Smooth muscle cell (in vitro differentiated cells): ENCODE measurements at regions not wholly inside any gene's neighbourhood (a gene's known extent, or its start where the extent isn't known, plus 50 kb on each side); places are given as distances from the start of the nearest gene placed in this dataset.

Source experiments
- DNase-seq: peaks from one replicate; lab custom pipeline; 2025; ENCODE audit not compliant: unreplicated experiment; lab: John Stamatoyannopoulos, UW
- H2AFZ ChIP-seq: fragments of 200-600 bp; sonication (generic); 2 replicates; pipeline ENCODE4 v1.6.0; 2016; ENCODE audit warnings: antibody characterized with exemption, low read depth, mild to moderate bottlenecking
- H3F3A ChIP-seq: fragments of 200-600 bp; sonication (generic); 2 replicates; pipeline ENCODE4 v1.6.0; 2017; ENCODE audit warnings: antibody characterized with exemption, low read depth
- H3K27ac ChIP-seq: fragments of 200-600 bp; sonication (generic); 2 replicates; pipeline ENCODE4 v1.5.1; 2016; ENCODE audit warnings: low read depth, mild to moderate bottlenecking
- H3K27me3 ChIP-seq: fragments of 200-600 bp; sonication (generic); 2 replicates; pipeline ENCODE4 v1.6.1; 2016; ENCODE audit warnings: low read depth, mild to moderate bottlenecking
- H3K36me3 ChIP-seq: fragments of 200-600 bp; sonication (generic); 2 replicates; pipeline ENCODE4 v1.5.1; 2016; ENCODE audit warnings: low read depth
- H3K4me1 ChIP-seq: fragments of 200-600 bp; sonication (generic); 2 replicates; pipeline ENCODE4 v1.5.1; 2016; ENCODE audit warnings: low read depth
- H3K4me2 ChIP-seq: fragments of 200-600 bp; sonication (generic); 2 replicates; pipeline ENCODE4 v1.6.0; 2016; ENCODE audit warnings: mild to moderate bottlenecking
- H3K4me3 ChIP-seq: fragments of 200-600 bp; sonication (generic); 2 replicates; pipeline ENCODE4 v1.5.1; 2016; ENCODE audit warnings: mild to moderate bottlenecking
- H3K79me2 ChIP-seq: fragments of 200-600 bp; sonication (generic); 2 replicates; pipeline ENCODE4 v1.6.0; 2016; ENCODE audit warnings: low read depth, mild to moderate bottlenecking
- H3K9ac ChIP-seq: fragments of 200-600 bp; sonication (generic); 2 replicates; pipeline ENCODE4 v1.6.0; 2016; ENCODE audit warnings: low read depth
- H3K9me3 ChIP-seq: fragments of 200-600 bp; sonication (generic); replicated peaks from 2 replicates; pipeline ENCODE4 v1.5.1; 2016; ENCODE audit warnings: low read depth
- H4K20me1 ChIP-seq: fragments of 200-600 bp; sonication (generic); 2 replicates; pipeline ENCODE4 v1.6.0; 2016; ENCODE audit warnings: low read depth
- WGBS: methylation state at CpG from one replicate; pipeline ENCODE4 v1.1.7; 2016; ENCODE audit warnings: low lambda C conversion rate; 5-methylcytosine and 5-hydroxymethylcytosine counted together
- TF ChIP-seq, protein P1 (sequence below): fragments of 200-600 bp; sonication (generic); IDR thresholded peaks from 2 replicates; pipeline ENCODE4 v1.5.1; 2017; ENCODE audit warnings: borderline replicate concordance, mild to moderate bottlenecking, antibody characterized with exemption; ENCODE audit not compliant: insufficient read depth, poor library complexity, severe bottlenecking

DNA sequence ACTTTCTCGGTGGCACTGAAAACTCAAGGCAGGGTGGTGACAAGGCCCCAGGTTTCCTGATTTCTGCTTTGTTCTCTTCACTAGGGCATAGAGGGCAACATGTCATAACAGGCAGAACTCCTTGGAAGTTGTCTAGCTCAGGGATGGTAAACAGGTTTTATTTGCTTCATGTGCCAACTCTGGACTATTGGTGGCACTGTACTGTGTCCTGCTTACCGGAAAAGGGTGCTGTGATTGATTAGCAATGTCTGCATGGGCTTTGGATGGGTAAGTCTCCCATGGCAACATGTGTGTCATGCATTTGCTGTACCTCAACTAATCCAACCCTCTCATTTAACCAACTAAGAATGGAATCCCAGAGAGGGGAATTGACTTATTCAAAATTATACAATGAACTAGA lies 70.7 kb upstream of the USP24 start:
- H3K4me2 ChIP-seq: no peak overlapping the region
- H3K9ac ChIP-seq: no peak overlapping the region
- no peaks in the 10 kb centered on the region for H3K27me3 ChIP-seq
- no peak overlapping the region for H3K27ac ChIP-seq
- no peak for DNase-seq
- no peak overlapping the region for H3K4me3 ChIP-seq
- 93% methylated on average over 2 of the region's 2 CpGs for WGBS
- no peaks in the 10 kb centered on the region for H3K9me3 ChIP-seq
- H3K36me3 ChIP-seq: no peaks in the 10 kb centered on the region
- H3K79me2 ChIP-seq: no peaks in the 10 kb centered on the region
- TF ChIP-seq, protein P1, sequence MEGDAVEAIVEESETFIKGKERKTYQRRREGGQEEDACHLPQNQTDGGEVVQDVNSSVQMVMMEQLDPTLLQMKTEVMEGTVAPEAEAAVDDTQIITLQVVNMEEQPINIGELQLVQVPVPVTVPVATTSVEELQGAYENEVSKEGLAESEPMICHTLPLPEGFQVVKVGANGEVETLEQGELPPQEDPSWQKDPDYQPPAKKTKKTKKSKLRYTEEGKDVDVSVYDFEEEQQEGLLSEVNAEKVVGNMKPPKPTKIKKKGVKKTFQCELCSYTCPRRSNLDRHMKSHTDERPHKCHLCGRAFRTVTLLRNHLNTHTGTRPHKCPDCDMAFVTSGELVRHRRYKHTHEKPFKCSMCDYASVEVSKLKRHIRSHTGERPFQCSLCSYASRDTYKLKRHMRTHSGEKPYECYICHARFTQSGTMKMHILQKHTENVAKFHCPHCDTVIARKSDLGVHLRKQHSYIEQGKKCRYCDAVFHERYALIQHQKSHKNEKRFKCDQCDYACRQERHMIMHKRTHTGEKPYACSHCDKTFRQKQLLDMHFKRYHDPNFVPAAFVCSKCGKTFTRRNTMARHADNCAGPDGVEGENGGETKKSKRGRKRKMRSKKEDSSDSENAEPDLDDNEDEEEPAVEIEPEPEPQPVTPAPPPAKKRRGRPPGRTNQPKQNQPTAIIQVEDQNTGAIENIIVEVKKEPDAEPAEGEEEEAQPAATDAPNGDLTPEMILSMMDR: no peak
- H3F3A ChIP-seq: no peaks in the 10 kb centered on the region
- H2AFZ ChIP-seq: no peak overlapping the region
- H4K20me1 ChIP-seq: no peaks in the 10 kb centered on the region
- no peaks in the 10 kb centered on the region for H3K4me1 ChIP-seq

- Histone ChIP-seq H3F3A (no peaks in the 10 kb centered on the region), H3K4me3 (no peak overlapping the region), H2AFZ (no peak overlapping the region), H3K4me1 (no peaks in the 10 kb centered on the region), H3K36me3 (no peaks in the 10 kb centered on the region), H4K20me1 (no peaks in the 10 kb centered on the region), H3K4me2 (peak overlapping the region; percentile 29), H3K9ac (no peak overlapping the region), H3K27me3 (no peaks in the 10 kb centered on the region), H3K9me3 (no peaks in the 10 kb centered on the region), H3K79me2 (no peaks in the 10 kb centered on the region), H3K27ac (no peak overlapping the region)
- DNase-seq: no peak
- 47% methylated on average over 4 of the region's 4 CpGs for WGBS
- TF ChIP-seq, protein P1: peak; percentile 61
These were observed 69.7 kb upstream of the USP24 start for GRCh38 chr1:55284856-55285255.

DNA sequence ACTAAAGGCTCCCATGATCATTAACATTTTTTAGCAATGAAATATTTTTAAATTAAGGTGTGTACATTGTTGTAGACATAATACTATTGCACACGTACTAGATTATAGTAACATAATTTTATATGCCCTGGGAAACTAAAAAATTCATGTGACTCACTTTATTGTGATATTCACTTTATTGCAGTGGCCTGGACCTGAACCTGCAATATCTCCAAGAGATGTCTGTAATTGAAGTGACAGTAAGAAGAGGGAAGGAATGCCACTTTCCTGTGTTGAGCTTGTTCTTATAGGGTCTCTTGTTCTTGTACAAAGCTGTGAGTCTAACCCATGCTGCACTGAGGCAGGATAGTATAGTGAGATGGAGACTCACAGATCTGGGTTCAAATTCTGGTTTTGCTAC lies 66.9 kb upstream of the USP24 start:
- TF ChIP-seq, protein P1: no peak
- WGBS: 89% methylated on average over 1 of the region's 1 CpG
- no peak overlapping the region for H2AFZ ChIP-seq
- H3K4me1 ChIP-seq: no peaks in the 10 kb centered on the region
- no peak overlapping the region for H3K27ac ChIP-seq
- no peaks in the 10 kb centered on the region for H3K9me3 ChIP-seq
- H3K79me2 ChIP-seq: no peaks in the 10 kb centered on the region
- no peak overlapping the region for H3K4me3 ChIP-seq
- H3K4me2 ChIP-seq: no peak overlapping the region
- no peak for DNase-seq
- no peak overlapping the region for H3K9ac ChIP-seq
- no peaks in the 10 kb centered on the region for H4K20me1 ChIP-seq
- no peaks in the 10 kb centered on the region for H3F3A ChIP-seq
- H3K27me3 ChIP-seq: no peaks in the 10 kb centered on the region
- H3K36me3 ChIP-seq: no peaks in the 10 kb centered on the region

DNA sequence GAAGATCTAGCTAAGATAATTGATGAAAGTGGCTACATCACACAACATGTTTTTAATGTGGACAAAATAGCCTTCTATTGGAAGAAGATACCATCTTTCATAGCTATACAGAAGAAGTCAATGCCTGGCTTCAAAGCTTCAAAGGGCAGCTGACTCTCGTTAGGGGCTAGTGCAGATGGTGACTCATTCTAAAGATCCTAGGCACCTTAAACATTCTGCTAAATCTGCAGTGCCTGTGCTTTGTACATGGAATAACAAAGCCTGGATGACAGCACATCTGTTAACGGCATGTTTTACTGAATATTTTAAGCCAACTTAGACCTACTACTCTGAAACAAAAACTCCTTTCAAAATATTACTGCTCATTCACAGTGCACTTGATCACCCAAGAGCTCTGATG lies 65.6 kb upstream of the USP24 start:
- DNase-seq: no peak

More for the DNA sequence above, 65.6 kb upstream of the USP24 start:
- Histone ChIP-seq H3K9me3 (no peaks in the 10 kb centered on the region), H3K4me1 (no peaks in the 10 kb centered on the region), H3K36me3 (no peaks in the 10 kb centered on the region), H3F3A (peaks cover 2% of the 10 kb centered on the region), H3K27me3 (no peaks in the 10 kb centered on the region), H3K27ac (no peak overlapping the region), H3K4me3 (no peak overlapping the region), H2AFZ (no peak overlapping the region), H3K79me2 (no peaks in the 10 kb centered on the region), H3K9ac (no peak overlapping the region), H3K4me2 (no peak overlapping the region), H4K20me1 (no peaks in the 10 kb centered on the region)
- WGBS: 18% methylated on average over 2 of the region's 2 CpGs
- TF ChIP-seq, protein P1: no peak
